Esophagus muscularis mucosa (tissue), 4 donors: ENCODE measurements at regions not wholly inside any gene's neighbourhood (a gene's known extent, or its start where the extent isn't known, plus 50 kb on each side); places are given as distances from the start of the nearest gene placed in this dataset.

Experiments
- CTCF ChIP-seq, 3 experiments: fragments of 200-600 bp in 2 of 3; fragments of 450-650 bp in 1 of 3; sonication (generic) in 2 of 3; IDR thresholded peaks; one replicate each; pipeline ENCODE4 v1.5.1; 2017 to 2019; ENCODE audit warnings: antibody characterized with exemption in 3 of 3, mild to moderate bottlenecking in 2 of 3, moderate library complexity in 1 of 3
- EP300 ChIP-seq: sonication (generic); formaldehyde crosslinking; IDR thresholded peaks from one replicate; pipeline ENCODE4 v1.6.1; 2017; ENCODE audit warnings: antibody characterized with exemption
- POLR2A ChIP-seq: fragments of 450-650 bp; IDR thresholded peaks from one replicate; pipeline ENCODE4 v1.6.1; 2017; ENCODE audit warnings: antibody characterized with exemption, moderate library complexity, mild to moderate bottlenecking, low read depth
- POLR2AphosphoS5 ChIP-seq, 2 donors: sonication (generic); formaldehyde crosslinking; IDR thresholded peaks; one replicate each; pipeline ENCODE4 v1.6.1; 2017; ENCODE audit warnings: antibody characterized with exemption in 2 of 2

GRCh38 chr13:29959603-29960002 lies 109.2 kb upstream of the UBL3 start:
- no peak for TF ChIP-seq CTCF (IDR thresholded peaks at IDR 0.05)
- TF ChIP-seq POLR2A, result no peak
- no peak for TF ChIP-seq EP300
- TF ChIP-seq POLR2AphosphoS5 (IDR thresholded peaks at IDR 0.05), result no peak
